ENCODE measurements at regions not wholly inside any gene's neighbourhood (a gene's known extent, or its start where the extent isn't known, plus 50 kb on each side); places are given as distances from the start of the nearest gene placed in this dataset.

- Histone ChIP-seq H3K4me3 (no peak overlapping the region), H3K27ac (no peak overlapping the region), H3K27me3 (no peaks in the 10 kb centered on the region), H3K9me3 (replicated peaks in 1 of 3) (no peaks in the 10 kb centered on the region), H3K36me3 (replicated peaks in 1 of 2) (no peaks in the 10 kb centered on the region), H3K4me1 (replicated peaks in 1 of 2) (no peaks in the 10 kb centered on the region)
- DNase-seq: no peak
- 67 to 87% (median 74%) methylated on average over 4 of the region's 4 CpGs for WGBS, 4 donors
- intact Hi-C loops (cut with DNase I): no loop called here
- TF ChIP-seq CTCF (IDR thresholded peaks at IDR 0.05): no peak
- no peak for TF ChIP-seq POLR2A (IDR thresholded peaks at IDR 0.05)
These were observed 651.5 kb upstream of the NRP1 start for GRCh38 chr10:33986016-33986415.

GRCh38 chr10:33982995-33983394 is 648.5 kb upstream of the NRP1 start:
- TF ChIP-seq CTCF (IDR thresholded peaks at IDR 0.05) (no peak), POLR2A (IDR thresholded peaks at IDR 0.05) (no peak)
- Histone ChIP-seq H3K4me1 (replicated peaks in 1 of 2) (no peaks in the 10 kb centered on the region), H3K4me3 (no peak overlapping the region), H3K27ac (no peak overlapping the region), H3K27me3 (no peaks in the 10 kb centered on the region), H3K36me3 (replicated peaks in 1 of 2) (no peaks in the 10 kb centered on the region), H3K9me3 (replicated peaks in 1 of 3) (no peaks in the 10 kb centered on the region)
- intact Hi-C loops (cut with DNase I): no loop called here
- no peak for DNase-seq
- 67 to 76% (median 73%) methylated on average over 3 of the region's 3 CpGs for WGBS, 4 donors

GRCh38 chr10:33981301-33981700 is 646.8 kb upstream of the NRP1 start:
- TF ChIP-seq POLR2A (IDR thresholded peaks at IDR 0.05) (no peak), CTCF (IDR thresholded peaks at IDR 0.05) (no peak)
- no peak overlapping the region for H3K4me3 ChIP-seq

GRCh38 chr10:33979195-33979594 is 644.7 kb upstream of the NRP1 start:
- no peaks in the 10 kb centered on the region for H3K27me3 ChIP-seq
- WGBS, 4 donors: 85 to 89% (median 87%) methylated on average over 6 of the region's 6 CpGs
- no peaks in the 10 kb centered on the region for H3K36me3 ChIP-seq (replicated peaks in 1 of 2)
- H3K27ac ChIP-seq: no peak overlapping the region
- H3K4me3 ChIP-seq: no peak overlapping the region
- intact Hi-C loops (cut with DNase I): no loop called here
- TF ChIP-seq POLR2A (IDR thresholded peaks at IDR 0.05): no peak
- no peak for TF ChIP-seq CTCF (IDR thresholded peaks at IDR 0.05)
- no peaks in the 10 kb centered on the region for H3K9me3 ChIP-seq (replicated peaks in 1 of 3)
- H3K4me1 ChIP-seq (replicated peaks in 1 of 2): peaks cover 0 to 9% of the 10 kb centered on the region in 2 donors
- no peak for DNase-seq

More at GRCh38 chr10:33981301-33981700, 646.8 kb upstream of the NRP1 start:
- intact Hi-C loops (cut with DNase I): no loop called here
- DNase-seq: no peak
- 90 to 96% (median 94%) methylated on average over 4 to 5 of the region's 5 CpGs for WGBS, 4 donors
- Histone ChIP-seq H3K9me3 (replicated peaks in 1 of 3) (no peaks in the 10 kb centered on the region), H3K27ac (no peak overlapping the region), H3K4me1 (replicated peaks in 1 of 2) (no peaks in the 10 kb centered on the region), H3K27me3 (no peaks in the 10 kb centered on the region), H3K36me3 (replicated peaks in 1 of 2) (no peaks in the 10 kb centered on the region)

Data from adrenal gland (tissue), 9 donors.